ENCODE measurements at regions not wholly inside any gene's neighbourhood (a gene's known extent, or its start where the extent isn't known, plus 50 kb on each side); places are given as distances from the start of the nearest gene placed in this dataset.
"Not testable (repeated sequence)": the region's sequence is repeated elsewhere in the genome, so short reads cannot be mapped to it uniquely, and the experiment has no call there.

DNA sequence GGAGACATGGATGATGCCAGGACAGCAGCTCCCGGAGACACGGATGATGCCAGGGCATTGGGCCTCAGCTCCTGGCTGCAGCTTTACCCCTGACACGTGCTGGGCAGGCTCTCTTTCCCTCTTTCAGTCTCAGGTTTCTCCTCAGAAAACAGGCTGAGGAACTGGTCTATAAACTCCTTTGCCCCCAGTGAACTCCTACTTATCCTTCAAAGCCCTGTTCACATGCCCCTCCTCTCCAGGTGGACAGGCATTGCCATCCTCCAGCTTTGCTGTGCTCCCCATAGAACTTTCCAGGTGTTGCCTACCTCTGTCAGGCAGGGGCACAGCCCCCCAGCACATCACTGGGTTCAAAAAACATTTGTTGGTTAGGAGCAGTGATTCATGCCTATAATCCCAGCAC is 198.4 kb downstream of the BANP start:
- CTCF ChIA-PET: not testable (repeated sequence)

GRCh38 chr16:88150456-88151128 is 199.4 kb downstream of the BANP start:
- H3K27ac ChIP-seq (ENCODE audit: extremely low read depth, low read depth, low read length); H3K36me3 ChIP-seq (ENCODE audit: control insufficient read depth in 2 of 2, insufficient read depth in 1 of 2, low read length in 2 of 2); H3K9me3 ChIP-seq (ENCODE audit: control insufficient read depth, insufficient read depth, low read depth, low read length); H3K4me1 ChIP-seq (ENCODE audit: control insufficient read depth, insufficient read depth, low read length); CTCF ChIA-PET; POLR2A ChIA-PET; H3K4me3 ChIP-seq (ENCODE audit: low read depth, low read length): not testable (repeated sequence)
- TF ChIP-seq ZFHX2 (tag by site-specific recombination; conservative IDR thresholded peaks at IDR 0.05): peak; percentile 22; the same call in 1 of the 2 replicates

More for the DNA sequence above, 198.4 kb downstream of the BANP start:
- H3K4me3 ChIP-seq (ENCODE audit: low read depth, low read length); H3K4me1 ChIP-seq (ENCODE audit: control insufficient read depth, insufficient read depth, low read length); H3K36me3 ChIP-seq (ENCODE audit: control insufficient read depth in 2 of 2, insufficient read depth in 1 of 2, low read length in 2 of 2); POLR2A ChIA-PET; H3K9me3 ChIP-seq (ENCODE audit: control insufficient read depth, insufficient read depth, low read depth, low read length); H3K27ac ChIP-seq (ENCODE audit: extremely low read depth, low read depth, low read length): not testable (repeated sequence)
- peak; percentile 81 for TF ChIP-seq ZFP3 (tag by site-specific recombination; IDR thresholded peaks at IDR 0.05; ENCODE audit: low read depth)

- H3K4me3 ChIP-seq (ENCODE audit: low read depth, low read length); CTCF ChIA-PET; H3K27ac ChIP-seq (ENCODE audit: extremely low read depth, low read depth, low read length); POLR2A ChIA-PET; H3K36me3 ChIP-seq (ENCODE audit: control insufficient read depth in 2 of 2, insufficient read depth in 1 of 2, low read length in 2 of 2); H3K4me1 ChIP-seq (ENCODE audit: control insufficient read depth, insufficient read depth, low read length); H3K9me3 ChIP-seq (ENCODE audit: control insufficient read depth, insufficient read depth, low read depth, low read length): not testable (repeated sequence)
Observed at GRCh38 chr16:88151129-88151499, 199.9 kb downstream of the BANP start.

DNA sequence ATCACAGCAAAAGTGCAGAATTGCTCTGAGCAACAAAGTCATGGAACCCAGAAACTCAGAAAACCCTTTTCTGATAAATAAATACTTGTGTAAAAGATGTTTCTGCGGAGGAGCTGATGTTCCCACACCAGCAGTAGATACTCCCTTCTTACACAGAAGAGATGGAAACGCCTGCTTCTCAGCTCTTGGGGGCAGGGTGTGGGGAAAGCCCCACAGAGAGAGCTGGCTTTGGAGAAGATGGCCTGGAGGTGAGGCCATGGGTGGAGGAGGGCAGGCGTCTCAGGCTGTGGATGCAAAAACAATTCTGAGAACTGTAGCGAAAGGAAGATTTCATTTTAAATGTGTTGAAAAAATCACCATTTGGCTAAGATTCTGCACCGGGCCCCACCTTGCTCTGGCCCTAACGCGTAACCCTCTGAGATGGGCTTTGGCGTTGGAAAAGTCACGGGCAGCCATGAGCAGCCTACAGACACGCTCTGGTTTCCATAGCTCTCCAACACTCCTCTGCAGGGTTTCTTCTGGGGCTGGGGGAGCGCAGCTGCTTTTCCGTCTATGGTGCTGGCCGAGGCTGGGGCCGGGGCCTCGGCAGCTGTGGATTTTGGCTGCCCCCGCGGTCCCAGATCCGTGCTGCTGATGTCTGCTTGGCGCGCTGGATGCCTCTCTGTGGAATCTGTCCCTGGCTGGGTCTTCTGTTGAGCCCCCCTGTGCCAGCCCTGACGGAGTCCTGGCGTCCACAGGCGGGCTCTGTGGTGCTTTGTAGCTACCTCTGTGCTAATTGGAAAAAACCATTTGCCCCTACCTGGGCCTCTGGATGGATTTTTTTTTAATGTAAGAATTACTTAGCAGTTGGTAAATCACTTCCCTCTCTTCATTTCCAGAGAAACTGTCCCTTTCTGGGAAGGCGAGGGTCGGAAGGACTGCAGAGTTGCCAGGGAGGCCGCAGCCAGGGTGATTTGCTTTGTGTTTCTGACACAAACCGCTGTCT is 200.9 kb downstream of the BANP start:
- H3K36me3 ChIP-seq (ENCODE audit: control insufficient read depth in 2 of 2, insufficient read depth in 1 of 2, low read length in 2 of 2); H3K4me3 ChIP-seq (ENCODE audit: low read depth, low read length); CTCF ChIA-PET; H3K4me1 ChIP-seq (ENCODE audit: control insufficient read depth, insufficient read depth, low read length); H3K27ac ChIP-seq (ENCODE audit: extremely low read depth, low read depth, low read length); POLR2A ChIA-PET; H3K9me3 ChIP-seq (ENCODE audit: control insufficient read depth, insufficient read depth, low read depth, low read length): not testable (repeated sequence)

DNA sequence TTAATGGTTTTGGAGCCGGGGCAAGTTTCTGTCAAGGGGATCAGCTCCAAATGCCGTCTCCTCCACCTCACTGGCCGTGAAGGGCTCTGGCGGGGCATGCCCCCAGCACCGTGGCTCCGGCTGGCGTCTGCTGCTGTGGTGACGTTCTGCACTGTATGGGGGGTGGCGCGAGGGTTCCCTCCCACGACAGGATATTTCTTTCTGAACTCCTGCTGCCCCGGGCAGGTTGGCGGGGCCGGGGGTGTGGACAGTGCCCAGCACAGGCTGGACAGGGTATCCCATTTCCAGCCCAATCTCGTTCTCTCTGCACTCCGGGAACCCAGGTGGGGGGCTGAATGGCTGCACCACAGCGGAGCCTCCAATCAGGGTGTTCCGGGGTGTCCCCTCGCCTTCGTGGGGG is 201.6 kb downstream of the BANP start:
- H3K9me3 ChIP-seq (ENCODE audit: control insufficient read depth, insufficient read depth, low read depth, low read length); H3K4me1 ChIP-seq (ENCODE audit: control insufficient read depth, insufficient read depth, low read length); H3K27ac ChIP-seq (ENCODE audit: extremely low read depth, low read depth, low read length); H3K36me3 ChIP-seq (ENCODE audit: control insufficient read depth in 2 of 2, insufficient read depth in 1 of 2, low read length in 2 of 2); POLR2A ChIA-PET; H3K4me3 ChIP-seq (ENCODE audit: low read depth, low read length); CTCF ChIA-PET: not testable (repeated sequence)

DNA sequence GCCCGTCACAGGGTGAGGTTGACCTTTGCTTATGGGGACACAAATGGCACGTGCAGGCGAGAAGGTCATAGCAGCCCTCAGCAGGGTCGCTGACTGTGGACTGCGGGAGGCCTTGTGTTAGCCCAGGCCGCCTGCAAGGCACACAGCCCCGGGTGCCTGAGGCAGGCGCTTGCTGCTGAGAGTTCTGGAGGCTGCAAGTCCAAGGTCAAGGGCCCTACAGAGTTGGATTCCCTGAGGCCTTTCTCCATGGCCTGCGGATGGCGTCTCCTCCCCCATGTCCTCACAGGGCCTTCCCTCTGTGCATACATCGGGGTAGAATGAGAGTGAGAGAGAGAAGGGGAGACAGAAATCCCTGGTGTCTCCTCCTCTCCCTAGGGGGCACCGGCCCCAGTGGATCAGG is 202.3 kb downstream of the BANP start:
- H3K9me3 ChIP-seq (ENCODE audit: control insufficient read depth, insufficient read depth, low read depth, low read length); H3K36me3 ChIP-seq (ENCODE audit: control insufficient read depth in 2 of 2, insufficient read depth in 1 of 2, low read length in 2 of 2); CTCF ChIA-PET; POLR2A ChIA-PET; H3K4me3 ChIP-seq (ENCODE audit: low read depth, low read length); H3K4me1 ChIP-seq (ENCODE audit: control insufficient read depth, insufficient read depth, low read length); H3K27ac ChIP-seq (ENCODE audit: extremely low read depth, low read depth, low read length): not testable (repeated sequence)

DNA sequence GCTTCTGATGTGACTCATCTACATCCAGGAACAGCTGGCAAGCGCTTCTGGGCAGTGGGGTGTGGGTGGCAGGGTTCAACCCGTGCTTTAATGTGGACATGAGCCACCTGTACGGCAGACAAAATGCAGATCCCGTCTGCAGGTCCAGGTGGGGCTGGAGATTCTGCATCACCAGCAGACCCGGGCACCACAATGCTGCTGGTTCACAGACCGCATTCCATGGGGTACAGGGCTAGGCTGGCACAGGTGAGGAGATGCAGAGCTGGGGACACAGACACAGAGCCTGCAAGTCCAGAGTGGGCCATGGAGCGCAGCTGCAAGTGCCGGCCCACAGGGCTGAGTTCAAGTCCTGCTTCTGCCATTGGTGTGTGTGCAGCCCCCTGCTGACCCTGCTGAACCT is 203.7 kb downstream of the BANP start:
- CTCF ChIA-PET; H3K9me3 ChIP-seq (ENCODE audit: control insufficient read depth, insufficient read depth, low read depth, low read length); H3K27ac ChIP-seq (ENCODE audit: extremely low read depth, low read depth, low read length); H3K4me1 ChIP-seq (ENCODE audit: control insufficient read depth, insufficient read depth, low read length); H3K4me3 ChIP-seq (ENCODE audit: low read depth, low read length); H3K36me3 ChIP-seq (ENCODE audit: control insufficient read depth in 2 of 2, insufficient read depth in 1 of 2, low read length in 2 of 2); POLR2A ChIA-PET: not testable (repeated sequence)

- H3K4me3 ChIP-seq (ENCODE audit: low read depth, low read length); H3K4me1 ChIP-seq (ENCODE audit: control insufficient read depth, insufficient read depth, low read length); POLR2A ChIA-PET; H3K9me3 ChIP-seq (ENCODE audit: control insufficient read depth, insufficient read depth, low read depth, low read length); H3K36me3 ChIP-seq (ENCODE audit: control insufficient read depth in 2 of 2, insufficient read depth in 1 of 2, low read length in 2 of 2); H3K27ac ChIP-seq (ENCODE audit: extremely low read depth, low read depth, low read length); CTCF ChIA-PET: not testable (repeated sequence)
- 0 out of 2 replicates have a peak, but pooled peaks have one; percentile 9 for TF ChIP-seq ZNF140 (tag by site-specific recombination; IDR thresholded peaks at IDR 0.05)
Observed at GRCh38 chr16:88155681-88156080, 204.4 kb downstream of the BANP start.

- H3K4me1 ChIP-seq (ENCODE audit: control insufficient read depth, insufficient read depth, low read length); CTCF ChIA-PET; POLR2A ChIA-PET; H3K27ac ChIP-seq (ENCODE audit: extremely low read depth, low read depth, low read length); H3K4me3 ChIP-seq (ENCODE audit: low read depth, low read length); H3K9me3 ChIP-seq (ENCODE audit: control insufficient read depth, insufficient read depth, low read depth, low read length); H3K36me3 ChIP-seq (ENCODE audit: control insufficient read depth in 2 of 2, insufficient read depth in 1 of 2, low read length in 2 of 2): not testable (repeated sequence)
Observed at GRCh38 chr16:88156640-88157283, 205.5 kb downstream of the BANP start.

- H3K4me1 ChIP-seq (ENCODE audit: control insufficient read depth, insufficient read depth, low read length); H3K9me3 ChIP-seq (ENCODE audit: control insufficient read depth, insufficient read depth, low read depth, low read length); CTCF ChIA-PET; H3K27ac ChIP-seq (ENCODE audit: extremely low read depth, low read depth, low read length); H3K36me3 ChIP-seq (ENCODE audit: control insufficient read depth in 2 of 2, insufficient read depth in 1 of 2, low read length in 2 of 2); POLR2A ChIA-PET; H3K4me3 ChIP-seq (ENCODE audit: low read depth, low read length): not testable (repeated sequence)
Observed at GRCh38 chr16:88157686-88158085, 206.5 kb downstream of the BANP start.
